Hepatocyte (in vitro differentiated cells): ENCODE measurements at regions not wholly inside any gene's neighbourhood (a gene's known extent, or its start where the extent isn't known, plus 50 kb on each side); places are given as distances from the start of the nearest gene placed in this dataset.

Experiments used
- DNase-seq: peaks from one replicate; pipeline ENCODE4 v3.0.0-alpha.2; 2016; ENCODE audit warnings: low spot score
- H2AFZ ChIP-seq: fragments of 200-600 bp; sonication (generic); 2 replicates; pipeline ENCODE4 v1.6.0; 2016; ENCODE audit warnings: antibody characterized with exemption, mild to moderate bottlenecking
- H3K27ac ChIP-seq: fragments of 200-600 bp; sonication (generic); 2 replicates; pipeline ENCODE4 v1.5.1; 2016; ENCODE audit warnings: mild to moderate bottlenecking
- H3K27me3 ChIP-seq: fragments of 200-600 bp; sonication (generic); 2 replicates; pipeline ENCODE4 v1.6.1; 2016
- H3K36me3 ChIP-seq: fragments of 200-600 bp; sonication (generic); replicated peaks from 2 replicates; pipeline ENCODE4 v1.5.1; 2016; ENCODE audit warnings: low read depth; ENCODE audit not compliant: insufficient read depth
- H3K4me1 ChIP-seq: fragments of 200-600 bp; sonication (generic); 2 replicates; pipeline ENCODE4 v1.5.1; 2016; ENCODE audit warnings: mild to moderate bottlenecking, moderate library complexity; ENCODE audit not compliant: insufficient read depth
- H3K4me2 ChIP-seq: fragments of 200-600 bp; sonication (generic); 2 replicates; pipeline ENCODE4 v1.6.0; 2016
- H3K4me3 ChIP-seq: fragments of 200-600 bp; sonication (generic); 2 replicates; pipeline ENCODE4 v1.5.1; 2016; ENCODE audit warnings: mild to moderate bottlenecking
- H3K79me2 ChIP-seq: fragments of 200-600 bp; sonication (generic); 2 replicates; pipeline ENCODE4 v1.6.0; 2017; ENCODE audit warnings: mild to moderate bottlenecking
- H3K9me2 ChIP-seq: fragments of 200-600 bp; sonication (generic); replicated peaks from 2 replicates; pipeline ENCODE4 v1.6.0; 2017; ENCODE audit warnings: mild to moderate bottlenecking; ENCODE audit not compliant: insufficient read depth
- H3K9me3 ChIP-seq: fragments of 200-600 bp; sonication (generic); 2 replicates; pipeline ENCODE4 v1.5.1; 2016; ENCODE audit warnings: low read depth, mild to moderate bottlenecking
- H4K20me1 ChIP-seq: fragments of 200-600 bp; sonication (generic); 2 replicates; pipeline ENCODE4 v1.6.0; 2016; ENCODE audit warnings: mild to moderate bottlenecking; ENCODE audit not compliant: insufficient read depth, poor library complexity, severe bottlenecking
- CTCF ChIP-seq: fragments of 200-600 bp; sonication (generic); IDR thresholded peaks from 2 replicates; pipeline ENCODE4 v1.5.1; 2016; ENCODE audit warnings: antibody characterized with exemption, mild to moderate bottlenecking; ENCODE audit not compliant: poor library complexity
- EZH2 ChIP-seq: fragments of 200-600 bp; sonication (generic); IDR thresholded peaks from 2 replicates; pipeline ENCODE4 v1.6.1; 2016; ENCODE audit warnings: antibody characterized with exemption, mild to moderate bottlenecking, borderline replicate concordance
- EZH2phosphoT487 ChIP-seq: fragments of 200-600 bp; sonication (generic); IDR thresholded peaks from one replicate; pipeline ENCODE4 v1.6.1; 2018; ENCODE audit warnings: antibody characterized with exemption, mild to moderate bottlenecking, low read depth, moderate library complexity; ENCODE audit not compliant: unreplicated experiment, severe bottlenecking
- WGBS: methylation state at CpG from one replicate; pipeline ENCODE4 v1.1.6; 2016; ENCODE audit warnings: low lambda C conversion rate; ENCODE audit errors: missing lambda C conversion rate; 5-methylcytosine and 5-hydroxymethylcytosine counted together

- 85% methylated on average over 1 of the region's 1 CpG for WGBS
- Histone ChIP-seq H3K4me1 (no peaks in the 10 kb centered on the region), H3K9me2 (no peaks in the 10 kb centered on the region), H2AFZ (no peak overlapping the region), H3K4me2 (no peak overlapping the region), H3K27me3 (no peaks in the 10 kb centered on the region), H3K4me3 (no peak overlapping the region), H3K27ac (no peak overlapping the region), H3K36me3 (no peaks in the 10 kb centered on the region), H4K20me1 (no peaks in the 10 kb centered on the region), H3K9me3 (no peaks in the 10 kb centered on the region), H3K79me2 (no peaks in the 10 kb centered on the region)
- no peak for TF ChIP-seq CTCF
- no peak for TF ChIP-seq EZH2
- TF ChIP-seq EZH2phosphoT487, result no peak
- no peak for DNase-seq
Observed at GRCh38 chr18:53677480-53677879, 547.0 kb downstream of the MBD2 start.

GRCh38 chr18:53665701-53666100 lies 558.8 kb downstream of the MBD2 start:
- H4K20me1 ChIP-seq, result no peaks in the 10 kb centered on the region
- H3K9me3 ChIP-seq, result no peaks in the 10 kb centered on the region
- 72% methylated on average over 4 of the region's 4 CpGs for WGBS
- H3K4me3 ChIP-seq, result no peak overlapping the region
- H3K9me2 ChIP-seq, result no peaks in the 10 kb centered on the region
- no peaks in the 10 kb centered on the region for H3K79me2 ChIP-seq
- no peaks in the 10 kb centered on the region for H3K27me3 ChIP-seq
- DNase-seq, result no peak
- H3K27ac ChIP-seq, result no peak overlapping the region
- H3K4me1 ChIP-seq, result no peaks in the 10 kb centered on the region
- H3K4me2 ChIP-seq, result no peak overlapping the region
- no peak overlapping the region for H2AFZ ChIP-seq
- no peaks in the 10 kb centered on the region for H3K36me3 ChIP-seq
- no peak for TF ChIP-seq EZH2
- TF ChIP-seq CTCF, result no peak
- no peak for TF ChIP-seq EZH2phosphoT487

- Histone ChIP-seq H3K9me2 (no peaks in the 10 kb centered on the region), H3K27ac (no peak overlapping the region), H3K36me3 (no peaks in the 10 kb centered on the region), H3K4me2 (no peak overlapping the region), H2AFZ (no peak overlapping the region), H4K20me1 (no peaks in the 10 kb centered on the region), H3K79me2 (no peaks in the 10 kb centered on the region), H3K4me1 (no peaks in the 10 kb centered on the region), H3K9me3 (no peaks in the 10 kb centered on the region), H3K4me3 (no peak overlapping the region), H3K27me3 (no peaks in the 10 kb centered on the region)
- TF ChIP-seq CTCF (no peak), EZH2 (no peak), EZH2phosphoT487 (no peak)
- DNase-seq, result no peak
Observed at GRCh38 chr18:53664575-53664974, 559.9 kb downstream of the MBD2 start.

- no peaks in the 10 kb centered on the region for H3K9me3 ChIP-seq
- no peaks in the 10 kb centered on the region for H3K4me1 ChIP-seq
- TF ChIP-seq EZH2, result no peak
- TF ChIP-seq CTCF, result no peak
- TF ChIP-seq EZH2phosphoT487, result no peak
- H3K4me3 ChIP-seq, result no peak overlapping the region
- no peaks in the 10 kb centered on the region for H4K20me1 ChIP-seq
- no peak overlapping the region for H3K27ac ChIP-seq
- no peaks in the 10 kb centered on the region for H3K9me2 ChIP-seq
- no peak for DNase-seq
- H3K27me3 ChIP-seq, result no peaks in the 10 kb centered on the region
- no peak overlapping the region for H2AFZ ChIP-seq
- 88% methylated on average over 2 of the region's 2 CpGs for WGBS
- H3K36me3 ChIP-seq, result no peaks in the 10 kb centered on the region
- no peak overlapping the region for H3K4me2 ChIP-seq
- no peaks in the 10 kb centered on the region for H3K79me2 ChIP-seq
Observed at GRCh38 chr18:53660306-53660705, 564.2 kb downstream of the MBD2 start.
